Omental fat pad (tissue), 3 donors: ENCODE measurements at regions not wholly inside any gene's neighbourhood (a gene's known extent, or its start where the extent isn't known, plus 50 kb on each side); places are given as distances from the start of the nearest gene placed in this dataset.

Source experiments
- ATAC-seq: fragments of 150-250 bp; one replicate; pipeline ENCODE4 v1.9.1; 2016; ENCODE audit warnings: mild to moderate bottlenecking, moderate library complexity; ENCODE audit not compliant: low FRiP score
- DNase-seq: peaks from one replicate; pipeline ENCODE4 v3.0.0-alpha.2; 2019; ENCODE audit warnings: low spot score
- CTCF ChIP-seq, 3 donors: fragments of 450-650 bp; IDR thresholded peaks; one replicate each; pipeline ENCODE4 v1.5.1; 2016 to 2017; ENCODE audit warnings: antibody characterized with exemption in 3 of 3, mild to moderate bottlenecking in 3 of 3, moderate library complexity in 2 of 3

- DNase-seq (no peak), ATAC-seq (no peak)
- no peak for TF ChIP-seq CTCF (IDR thresholded peaks at IDR 0.05)
Observed at GRCh38 chr12:108410689-108411088, 71.6 kb upstream of the CMKLR1 start.

GRCh38 chr12:108409481-108409880, 70.4 kb upstream of the CMKLR1 start:
- DNase-seq, result no peak
- TF ChIP-seq CTCF (IDR thresholded peaks at IDR 0.05), result no peak
- no peak for ATAC-seq

DNA sequence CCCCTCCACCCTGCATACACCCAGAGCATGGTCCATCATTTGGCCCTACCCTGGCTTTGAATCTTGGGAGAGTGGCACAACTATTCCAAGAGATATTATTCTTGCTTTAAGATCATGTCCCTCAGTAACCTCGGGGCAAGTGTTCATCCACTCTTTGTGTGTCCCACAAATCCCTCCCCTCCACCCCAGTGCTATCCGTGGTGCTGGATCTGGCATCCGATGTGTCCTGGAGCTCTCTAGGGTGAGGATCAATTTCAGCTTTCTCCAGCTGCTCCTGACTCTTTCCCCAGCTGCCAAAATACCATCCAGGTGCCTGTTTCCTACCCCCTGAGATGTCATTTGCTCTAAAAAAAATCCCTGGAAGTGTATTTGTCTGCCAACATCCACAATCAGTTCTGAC, 64.8 kb upstream of the CMKLR1 start:
- ATAC-seq (no peak), DNase-seq (no peak)
- TF ChIP-seq CTCF (IDR thresholded peaks at IDR 0.05), result no peak

DNA sequence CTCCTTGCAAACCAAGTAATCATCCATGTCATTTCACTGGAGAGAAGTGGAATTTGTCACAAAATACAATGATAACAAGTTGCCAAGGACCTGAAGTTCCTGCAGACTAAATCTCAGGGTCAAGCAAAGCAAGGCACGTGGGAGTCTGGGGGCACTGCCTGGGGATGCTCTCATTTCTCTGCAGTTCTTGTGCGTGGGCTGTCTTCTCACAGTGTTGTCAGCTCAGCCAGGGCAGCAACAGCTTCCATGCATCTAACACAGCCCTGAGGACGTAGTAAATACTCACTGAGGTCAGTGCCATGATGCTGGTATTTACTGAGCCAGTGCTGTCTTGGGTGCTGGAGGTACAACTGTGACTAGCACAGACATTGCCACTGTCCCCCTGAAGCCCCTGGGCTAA, 62.9 kb upstream of the CMKLR1 start:
- DNase-seq (no peak), ATAC-seq (no peak)
- no peak for TF ChIP-seq CTCF (IDR thresholded peaks at IDR 0.05)

GRCh38 chr12:108400900-108401480, 61.9 kb upstream of the CMKLR1 start:
- ATAC-seq (no peak), DNase-seq (no peak)
- no peak for TF ChIP-seq CTCF (IDR thresholded peaks at IDR 0.05)

GRCh38 chr12:108400481-108400880, 61.4 kb upstream of the CMKLR1 start:
- no peak for TF ChIP-seq CTCF (IDR thresholded peaks at IDR 0.05)
- no peak for ATAC-seq
- DNase-seq, result no peak

DNA sequence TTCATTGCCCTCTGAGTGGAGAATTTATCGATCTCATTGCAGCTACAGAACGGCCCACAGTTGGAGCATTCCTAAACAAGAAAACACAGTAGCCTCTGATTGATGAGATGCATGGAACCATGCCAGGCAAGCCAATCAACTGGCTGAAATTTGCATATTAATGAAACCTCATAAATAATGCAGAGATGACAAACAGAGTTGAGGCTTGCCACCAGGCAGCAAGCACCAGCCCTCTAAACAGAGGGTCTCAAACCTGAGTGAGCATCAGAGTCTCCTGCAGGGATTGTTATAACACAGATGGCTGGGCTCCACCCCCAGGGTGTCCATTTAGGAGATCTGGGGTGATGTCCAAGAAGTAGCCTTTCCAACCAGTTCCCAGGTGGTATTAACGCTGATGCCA, 60.9 kb upstream of the CMKLR1 start:
- DNase-seq, result no peak
- no peak for TF ChIP-seq CTCF (IDR thresholded peaks at IDR 0.05)
- ATAC-seq, result no peak
